BLaER1 (cell line): ENCODE measurements at regions not wholly inside any gene's neighbourhood (a gene's known extent, or its start where the extent isn't known, plus 50 kb on each side); places are given as distances from the start of the nearest gene placed in this dataset.

Experiments used
- H3K27ac ChIP-seq: shearing (Covaris generic); formaldehyde crosslinking; 2 replicates; pipeline ENCODE4 v1.8.1; 2022
- H3K27me3 ChIP-seq: shearing (Covaris generic); formaldehyde crosslinking; 2 replicates; pipeline ENCODE4 v1.8.1; 2022
- H3K36me3 ChIP-seq: shearing (Covaris generic); formaldehyde crosslinking; 2 replicates; pipeline ENCODE4 v1.8.1; 2022
- H3K4me1 ChIP-seq: shearing (Covaris generic); formaldehyde crosslinking; 2 replicates; pipeline ENCODE4 v1.8.1; 2022
- H3K4me2 ChIP-seq: shearing (Covaris generic); formaldehyde crosslinking; 2 replicates; pipeline ENCODE4 v1.8.1; 2022
- H3K4me3 ChIP-seq: shearing (Covaris generic); formaldehyde crosslinking; 2 replicates; pipeline ENCODE4 v1.8.1; 2022
- H3K9ac ChIP-seq: shearing (Covaris generic); formaldehyde crosslinking; 2 replicates; pipeline ENCODE4 v1.8.1; 2022
- H3K9me3 ChIP-seq: shearing (Covaris generic); formaldehyde crosslinking; 2 replicates; pipeline ENCODE4 v1.8.1; 2022
- H4K20me1 ChIP-seq: shearing (Covaris generic); formaldehyde crosslinking; 2 replicates; pipeline ENCODE4 v1.8.1; 2022
- Cebpa-rat ChIP-seq: shearing (Covaris generic); IDR thresholded peaks from 2 replicates; pipeline ENCODE4 v1.8.1; 2022

DNA sequence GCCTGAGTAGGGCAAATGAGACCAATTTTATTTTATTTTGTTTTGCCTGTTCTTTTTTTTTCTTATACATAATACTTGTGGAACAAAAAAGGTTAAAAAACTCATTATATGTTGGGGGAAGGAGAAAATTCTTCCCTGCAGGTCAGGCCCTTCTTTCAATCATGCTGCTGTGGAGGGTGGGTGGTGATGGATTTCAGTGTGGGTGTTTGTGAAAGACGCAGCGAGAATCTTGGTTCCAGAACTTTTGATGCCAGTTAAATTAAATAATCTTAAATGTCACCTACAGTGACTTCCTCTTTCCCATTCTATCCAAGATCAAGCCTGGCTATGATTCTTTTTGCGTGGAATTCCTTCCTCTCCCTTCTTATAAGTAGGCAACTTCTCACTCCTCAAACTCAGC is 595.8 kb upstream of the EEF2KMT start:
- no peak for TF ChIP-seq Cebpa-rat
- H3K36me3 ChIP-seq, result no peaks in the 10 kb centered on the region
- H3K9me3 ChIP-seq, result no peaks in the 10 kb centered on the region
- H3K4me3 ChIP-seq, result no peak overlapping the region
- no peak overlapping the region for H3K4me2 ChIP-seq
- no peaks in the 10 kb centered on the region for H4K20me1 ChIP-seq
- H3K9ac ChIP-seq, result no peak overlapping the region
- no peaks in the 10 kb centered on the region for H3K4me1 ChIP-seq
- no peak overlapping the region for H3K27ac ChIP-seq
- no peaks in the 10 kb centered on the region for H3K27me3 ChIP-seq

DNA sequence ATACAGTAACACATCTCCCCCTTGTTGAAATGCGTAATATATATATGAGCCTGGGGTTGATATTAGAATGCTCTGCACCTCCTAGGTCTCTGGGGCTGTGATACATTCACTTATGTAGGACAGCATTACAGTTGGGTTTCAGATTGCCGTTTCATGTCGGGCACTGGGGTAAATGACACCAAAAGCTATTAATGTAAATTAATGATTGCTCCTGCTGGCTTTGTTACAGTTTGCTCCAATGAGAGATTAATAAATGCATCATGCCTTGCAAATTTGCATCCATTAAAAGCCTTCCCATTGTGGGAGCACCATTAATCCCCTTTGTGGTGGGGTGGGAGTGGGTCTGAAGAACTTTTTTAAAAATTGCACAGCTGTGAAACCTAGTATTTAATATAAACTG is 584.4 kb upstream of the EEF2KMT start:
- no peaks in the 10 kb centered on the region; the same call in 1 of the 2 replicates for H3K27me3 ChIP-seq
- no peak overlapping the region for H3K4me3 ChIP-seq
- no peaks in the 10 kb centered on the region for H4K20me1 ChIP-seq
- no peaks in the 10 kb centered on the region for H3K9me3 ChIP-seq
- H3K4me2 ChIP-seq, result no peak overlapping the region
- no peaks in the 10 kb centered on the region for H3K36me3 ChIP-seq
- no peak for TF ChIP-seq Cebpa-rat
- H3K9ac ChIP-seq, result no peak overlapping the region
- no peak overlapping the region for H3K27ac ChIP-seq
- H3K4me1 ChIP-seq, result no peaks in the 10 kb centered on the region

DNA sequence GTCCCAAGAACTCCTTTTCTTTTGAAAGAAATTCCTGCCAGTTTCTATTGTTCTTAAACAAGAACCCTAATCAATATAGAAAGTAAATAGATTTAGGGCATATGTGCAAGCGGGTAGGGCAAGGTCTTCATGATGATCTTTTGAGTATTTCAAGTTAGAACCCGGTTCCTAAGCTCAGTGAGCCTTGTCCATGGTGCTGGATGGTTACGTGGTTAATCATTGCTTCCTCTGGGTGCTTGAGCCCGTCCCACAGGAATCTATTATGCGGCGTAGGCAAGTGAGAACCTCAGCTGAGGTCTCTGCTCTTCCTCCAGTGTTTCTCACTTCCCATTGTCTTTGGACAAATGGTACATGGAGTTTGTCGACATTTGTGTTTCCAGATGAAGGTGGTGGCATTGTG is 580.8 kb upstream of the EEF2KMT start:
- Histone ChIP-seq H3K9ac (no peak overlapping the region), H3K4me1 (no peaks in the 10 kb centered on the region), H3K9me3 (no peaks in the 10 kb centered on the region), H4K20me1 (no peaks in the 10 kb centered on the region; the same call in 1 of the 2 replicates), H3K27ac (no peak overlapping the region), H3K4me3 (no peak overlapping the region), H3K36me3 (no peaks in the 10 kb centered on the region), H3K4me2 (no peak overlapping the region), H3K27me3 (no peaks in the 10 kb centered on the region; the same call in 1 of the 2 replicates)
- no peak for TF ChIP-seq Cebpa-rat

DNA sequence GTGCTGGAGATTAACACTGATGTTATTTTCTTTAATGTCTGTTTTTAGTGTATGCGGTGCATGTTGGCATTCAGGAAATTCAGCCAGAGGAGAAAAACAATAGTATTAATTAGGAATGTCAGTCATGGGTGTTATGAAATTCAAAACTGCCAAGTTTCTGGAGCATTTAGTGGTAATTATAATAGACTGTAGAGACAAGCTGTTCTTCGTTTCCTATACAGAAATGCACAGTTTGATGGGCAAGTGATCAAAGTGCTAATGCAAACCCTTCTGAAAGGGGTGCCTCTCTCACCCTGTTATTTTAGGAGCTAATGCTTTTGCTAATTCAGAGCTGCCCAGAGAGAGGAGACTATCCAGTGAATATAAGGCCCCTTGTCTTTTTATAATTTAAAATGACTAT is 573.8 kb upstream of the EEF2KMT start:
- no peaks in the 10 kb centered on the region for H3K9me3 ChIP-seq
- no peak overlapping the region for H3K4me2 ChIP-seq
- no peaks in the 10 kb centered on the region for H3K27me3 ChIP-seq
- H3K27ac ChIP-seq, result no peak overlapping the region
- no peaks in the 10 kb centered on the region for H3K36me3 ChIP-seq
- H4K20me1 ChIP-seq, result no peaks in the 10 kb centered on the region; the same call in 1 of the 2 replicates
- H3K9ac ChIP-seq, result no peak overlapping the region
- TF ChIP-seq Cebpa-rat, result no peak
- no peak overlapping the region for H3K4me3 ChIP-seq
- H3K4me1 ChIP-seq, result no peaks in the 10 kb centered on the region

DNA sequence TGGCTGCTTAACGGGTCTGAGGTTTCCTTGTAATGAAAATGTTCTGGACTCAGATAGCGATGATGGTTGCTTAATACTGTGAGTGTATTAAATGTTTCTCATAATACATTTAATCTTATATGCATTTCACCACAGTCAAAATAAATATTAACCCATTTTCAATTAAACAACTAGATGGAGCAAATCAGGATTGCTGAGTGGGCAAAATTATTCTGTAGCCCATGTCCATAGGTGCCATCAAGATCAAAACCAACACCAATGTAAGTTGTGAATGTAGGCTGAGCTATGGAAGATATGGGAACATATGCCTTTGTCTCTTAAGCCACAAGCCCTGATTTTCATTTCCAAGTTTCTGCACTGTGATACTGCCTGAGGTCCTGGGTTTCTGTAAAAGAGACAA is 572.6 kb upstream of the EEF2KMT start:
- H3K4me2 ChIP-seq, result no peak overlapping the region
- no peaks in the 10 kb centered on the region for H3K4me1 ChIP-seq
- no peak overlapping the region for H3K27ac ChIP-seq

GRCh38 chr16:5668553-5668952 is 571.0 kb upstream of the EEF2KMT start:
- Histone ChIP-seq H3K36me3 (no peaks in the 10 kb centered on the region), H3K9me3 (no peaks in the 10 kb centered on the region), H3K27ac (no peak overlapping the region), H3K27me3 (no peaks in the 10 kb centered on the region), H3K4me1 (no peaks in the 10 kb centered on the region), H3K4me3 (no peak overlapping the region), H3K4me2 (no peak overlapping the region), H4K20me1 (no peaks in the 10 kb centered on the region), H3K9ac (no peak overlapping the region)
- TF ChIP-seq Cebpa-rat, result no peak

More for the DNA sequence above, 572.6 kb upstream of the EEF2KMT start:
- TF ChIP-seq Cebpa-rat, result no peak
- no peaks in the 10 kb centered on the region for H3K36me3 ChIP-seq
- H3K9me3 ChIP-seq, result no peaks in the 10 kb centered on the region
- H3K4me3 ChIP-seq, result no peak overlapping the region
- no peaks in the 10 kb centered on the region for H3K27me3 ChIP-seq
- H4K20me1 ChIP-seq, result no peaks in the 10 kb centered on the region
- H3K9ac ChIP-seq, result no peak overlapping the region

DNA sequence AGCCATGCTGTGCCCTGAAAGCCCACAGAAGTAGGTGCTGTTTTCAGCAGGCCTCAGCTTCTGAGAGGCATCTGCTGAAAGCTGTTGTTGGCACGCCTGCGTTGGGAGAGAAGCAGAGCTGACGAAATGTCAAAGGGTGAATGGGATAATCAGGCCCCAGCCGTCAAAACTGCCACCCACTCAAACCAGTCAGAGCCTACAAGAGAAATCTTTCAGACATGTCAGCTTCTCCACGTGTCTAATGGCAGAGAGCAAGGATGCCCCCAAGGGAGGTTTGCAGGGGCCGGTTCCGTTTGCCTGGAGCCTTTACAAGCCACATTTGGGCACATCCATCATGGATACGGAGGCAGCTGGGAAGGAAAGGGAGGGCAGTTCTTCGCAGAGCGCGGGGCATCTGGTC is 568.2 kb upstream of the EEF2KMT start:
- Histone ChIP-seq H3K4me3 (no peak overlapping the region), H3K36me3 (no peaks in the 10 kb centered on the region), H3K9me3 (no peaks in the 10 kb centered on the region), H3K9ac (no peak overlapping the region), H3K27ac (no peak overlapping the region), H4K20me1 (no peaks in the 10 kb centered on the region), H3K4me2 (no peak overlapping the region), H3K4me1 (no peaks in the 10 kb centered on the region), H3K27me3 (no peaks in the 10 kb centered on the region)
- no peak for TF ChIP-seq Cebpa-rat

- no peak overlapping the region for H3K27ac ChIP-seq
- H3K27me3 ChIP-seq, result no peaks in the 10 kb centered on the region
- no peak overlapping the region for H3K4me3 ChIP-seq
- no peaks in the 10 kb centered on the region for H4K20me1 ChIP-seq
- H3K9ac ChIP-seq, result no peak overlapping the region
- no peaks in the 10 kb centered on the region for H3K4me1 ChIP-seq
- no peaks in the 10 kb centered on the region for H3K9me3 ChIP-seq
- H3K36me3 ChIP-seq, result no peaks in the 10 kb centered on the region
- no peak overlapping the region for H3K4me2 ChIP-seq
- no peak for TF ChIP-seq Cebpa-rat
Observed at GRCh38 chr16:5653789-5654188, 556.2 kb upstream of the EEF2KMT start.

GRCh38 chr16:5653041-5653440 is 555.4 kb upstream of the EEF2KMT start:
- no peaks in the 10 kb centered on the region for H3K4me1 ChIP-seq
- H3K27me3 ChIP-seq, result no peaks in the 10 kb centered on the region
- no peaks in the 10 kb centered on the region for H3K36me3 ChIP-seq
- H3K4me3 ChIP-seq, result no peak overlapping the region
- TF ChIP-seq Cebpa-rat, result no peak
- H3K9ac ChIP-seq, result no peak overlapping the region
- H3K4me2 ChIP-seq, result no peak overlapping the region
- no peaks in the 10 kb centered on the region for H4K20me1 ChIP-seq
- no peaks in the 10 kb centered on the region for H3K9me3 ChIP-seq
- no peak overlapping the region for H3K27ac ChIP-seq

GRCh38 chr16:5649762-5650743 is 552.5 kb upstream of the EEF2KMT start:
- Histone ChIP-seq H3K9ac (no peak overlapping the region), H4K20me1 (no peaks in the 10 kb centered on the region), H3K4me2 (no peak overlapping the region), H3K27ac (no peak overlapping the region), H3K27me3 (no peaks in the 10 kb centered on the region), H3K9me3 (no peaks in the 10 kb centered on the region), H3K36me3 (no peaks in the 10 kb centered on the region), H3K4me3 (no peak overlapping the region), H3K4me1 (no peaks in the 10 kb centered on the region)
- TF ChIP-seq Cebpa-rat, result no peak
